ENCODE measurements at regions not wholly inside any gene's neighbourhood (a gene's known extent, or its start where the extent isn't known, plus 50 kb on each side); places are given as distances from the start of the nearest gene placed in this dataset.

GRCh38 chr5:14928661-14929060, 57.1 kb upstream of the ANKH start:
- no CpG with 5 or more reads among the region's 1 CpG for WGBS, 2 experiments (ENCODE audit: extremely low coverage in 2 of 2, insufficient read length in 1 of 2)
- H2BK120ac ChIP-seq (ENCODE audit: low read depth, low read length): peak overlapping the region; percentile 84; the same call in 1 of the 2 replicates
- H2BK5ac ChIP-seq (ENCODE audit: low read depth, low read length, poor library complexity, severe bottlenecking): no peak overlapping the region
- no peak overlapping the region for H3K18ac ChIP-seq (ENCODE audit: low read depth, low read length)
- no peak for ATAC-seq (ENCODE audit: low read depth)
- no peaks in the 10 kb centered on the region for H3K79me1 ChIP-seq (ENCODE audit: low read depth in 1 of 2, low read length in 2 of 2)
- no peaks in the 10 kb centered on the region for H3K36me3 ChIP-seq (ENCODE audit: control insufficient read depth, insufficient read depth, low read length)
- H2AK9ac ChIP-seq (replicated peaks; ENCODE audit: low read depth, low read length, poor library complexity): no peak overlapping the region
- H3K56ac ChIP-seq (ENCODE audit: extremely low read depth, insufficient read depth, low read length): no peak overlapping the region
- peak overlapping the region; percentile 74; the same call in 1 of the 2 replicates for H3K4ac ChIP-seq (ENCODE audit: low read depth, low read length)
- H3K9ac ChIP-seq (ENCODE audit: low read depth, low read length): no peak overlapping the region
- H3K27ac ChIP-seq (ENCODE audit: insufficient read depth, low read length): no peak overlapping the region
- POLR2A ChIA-PET (ENCODE audit: unreplicated experiment): no interaction called here
- peaks cover 17% of the 10 kb centered on the region for H3K9me1 ChIP-seq (ENCODE audit: insufficient read depth, low read length)
- H2AK5ac ChIP-seq (ENCODE audit: low read depth, low read length): peak overlapping the region; percentile 15; the same call in 1 of the 2 replicates
- no peak overlapping the region for H4K8ac ChIP-seq (ENCODE audit: low read depth in 2 of 2, low read length in 2 of 2)
- H4K20me1 ChIP-seq (ENCODE audit: insufficient read depth, low read length): no peaks in the 10 kb centered on the region
- peak overlapping the region; percentile 32; the same call in 1 of the 2 replicates for H2BK20ac ChIP-seq (ENCODE audit: low read depth, low read length)
- in situ Hi-C loops (cut with MboI; ENCODE audit: low sequenced_read_pairs): no loop called here
- H3K14ac ChIP-seq (replicated peaks; ENCODE audit: low read depth, low read length): no peak overlapping the region
- H3K27me3 ChIP-seq (ENCODE audit: control insufficient read depth, insufficient read depth, low read length): no peaks in the 10 kb centered on the region
- no peak overlapping the region for H2AFZ ChIP-seq (replicated peaks; ENCODE audit: low read length, poor library complexity)
- no peaks in the 10 kb centered on the region for H3K9me3 ChIP-seq (ENCODE audit: control insufficient read depth, insufficient read depth, low read length)
- H3K4me1 ChIP-seq (ENCODE audit: control insufficient read depth, insufficient read depth, low read length): peaks cover 14% of the 10 kb centered on the region
- CTCF ChIA-PET: no interaction called here
- intact Hi-C loops (cut with micrococcal nuclease): loop anchor here (5.0 kb wide), 1 partner anchor 56 kb away; the partner anchor contains the start of gene ANKH
- TF ChIP-seq CEBPB (IDR thresholded peaks at IDR 0.05; ENCODE audit: low read depth, low read length) (no peak), RCOR1 (IDR thresholded peaks at IDR 0.05; ENCODE audit: insufficient replicate concordance, low read length) (no peak), MAZ (IDR thresholded peaks at IDR 0.05; ENCODE audit: borderline replicate concordance, low read depth, low read length) (no peak), NFE2L2 (IDR thresholded peaks at IDR 0.05; ENCODE audit: low read depth, low read length) (no peak), FOS (IDR thresholded peaks at IDR 0.05; ENCODE audit: low read depth, low read length) (no peak)
- H3K23ac ChIP-seq (ENCODE audit: low read depth, low read length): no peak overlapping the region
- no peak overlapping the region for H4K91ac ChIP-seq (ENCODE audit: insufficient read depth, low read depth, low read length)
- BruUV-seq (replicated peaks): no TSS peak
- no peak overlapping the region for H2BK15ac ChIP-seq (ENCODE audit: low read depth, low read length)
- H3K4me2 ChIP-seq (ENCODE audit: low read depth, low read length): no peak overlapping the region
- dilution Hi-C loops (cut with HindIII; ENCODE audit: low sequenced_read_pairs, unreplicated experiment): no loop called here
- H3K4me3 ChIP-seq (ENCODE audit: insufficient read depth, low read depth, low read length): no peak overlapping the region
- no peak overlapping the region for H4K5ac ChIP-seq (ENCODE audit: low read depth, low read length)
- peak; percentile 63 for DNase-seq

All from IMR-90 (cell line).